ENCODE measurements at regions not wholly inside any gene's neighbourhood (a gene's known extent, or its start where the extent isn't known, plus 50 kb on each side); places are given as distances from the start of the nearest gene placed in this dataset.

DNA sequence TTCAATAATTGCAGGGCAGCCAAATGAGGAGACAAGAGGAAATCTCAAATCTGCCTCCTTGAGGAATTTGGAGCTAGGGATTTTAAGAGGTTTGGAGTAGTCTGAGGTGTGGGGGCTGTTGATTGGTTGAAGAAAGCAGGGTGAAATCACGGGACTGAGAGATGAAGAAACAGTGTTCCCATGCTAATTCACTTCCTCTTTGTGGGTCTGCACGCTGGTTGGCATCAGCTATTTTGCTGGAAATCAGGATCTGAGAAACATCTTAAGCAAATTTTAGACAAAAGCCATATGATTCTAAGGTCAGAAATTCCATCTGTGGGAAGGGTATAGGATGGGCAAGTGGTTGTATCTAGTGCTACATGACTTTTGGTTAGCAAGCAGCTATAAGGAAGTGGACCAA, 107.1 kb upstream of the PAXBP1 start:
- TF ChIP-seq, protein P1, sequence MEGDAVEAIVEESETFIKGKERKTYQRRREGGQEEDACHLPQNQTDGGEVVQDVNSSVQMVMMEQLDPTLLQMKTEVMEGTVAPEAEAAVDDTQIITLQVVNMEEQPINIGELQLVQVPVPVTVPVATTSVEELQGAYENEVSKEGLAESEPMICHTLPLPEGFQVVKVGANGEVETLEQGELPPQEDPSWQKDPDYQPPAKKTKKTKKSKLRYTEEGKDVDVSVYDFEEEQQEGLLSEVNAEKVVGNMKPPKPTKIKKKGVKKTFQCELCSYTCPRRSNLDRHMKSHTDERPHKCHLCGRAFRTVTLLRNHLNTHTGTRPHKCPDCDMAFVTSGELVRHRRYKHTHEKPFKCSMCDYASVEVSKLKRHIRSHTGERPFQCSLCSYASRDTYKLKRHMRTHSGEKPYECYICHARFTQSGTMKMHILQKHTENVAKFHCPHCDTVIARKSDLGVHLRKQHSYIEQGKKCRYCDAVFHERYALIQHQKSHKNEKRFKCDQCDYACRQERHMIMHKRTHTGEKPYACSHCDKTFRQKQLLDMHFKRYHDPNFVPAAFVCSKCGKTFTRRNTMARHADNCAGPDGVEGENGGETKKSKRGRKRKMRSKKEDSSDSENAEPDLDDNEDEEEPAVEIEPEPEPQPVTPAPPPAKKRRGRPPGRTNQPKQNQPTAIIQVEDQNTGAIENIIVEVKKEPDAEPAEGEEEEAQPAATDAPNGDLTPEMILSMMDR (conservative IDR thresholded peaks at IDR 0.05 in 1 of 2, IDR thresholded peaks at IDR 0.05 in 1 of 2; ENCODE audit: low read depth in 1 of 2, low read length in 2 of 2) = no peak
- TF ChIP-seq EZH2 (IDR thresholded peaks at IDR 0.05; ENCODE audit: low read length, missing control alignments) = no peak
